HG02884 (cell line): ENCODE measurements at regions not wholly inside any gene's neighbourhood (a gene's known extent, or its start where the extent isn't known, plus 50 kb on each side); places are given as distances from the start of the nearest gene placed in this dataset.

Experiments used
- ATAC-seq: cut with Tn5 transposase; IDR thresholded peaks from one replicate; pipeline ENCODE4 v1.9.1; 2021; ENCODE audit warnings: mild to moderate bottlenecking, moderate library complexity; ENCODE audit not compliant: unreplicated experiment

- ATAC-seq: no peak
Measured at GRCh38 chr22:47443836-47444745, 681.6 kb downstream of the TBC1D22A start.

DNA sequence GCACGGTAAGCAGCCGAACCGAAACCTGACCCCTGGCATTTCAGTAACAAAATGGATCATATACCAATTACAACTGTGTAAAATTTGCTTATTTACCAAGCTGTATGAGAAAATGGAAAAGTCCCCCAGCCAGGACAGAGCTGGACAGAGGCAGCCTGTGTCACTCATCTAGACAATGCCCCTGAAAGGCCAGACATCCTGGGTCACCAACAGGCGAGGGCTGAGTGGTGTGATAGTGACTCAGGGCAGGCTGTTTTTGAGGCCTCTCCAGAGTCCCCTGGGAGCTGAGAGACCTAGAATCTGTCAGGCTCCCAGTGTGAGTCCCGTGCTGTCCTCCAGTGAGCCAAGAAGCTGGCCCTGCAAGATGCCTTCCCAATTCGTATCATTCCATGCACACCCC, 680.4 kb downstream of the TBC1D22A start:
- ATAC-seq: no peak

- ATAC-seq: no peak
Measured at GRCh38 chr22:47439643-47440265, 677.3 kb downstream of the TBC1D22A start.

DNA sequence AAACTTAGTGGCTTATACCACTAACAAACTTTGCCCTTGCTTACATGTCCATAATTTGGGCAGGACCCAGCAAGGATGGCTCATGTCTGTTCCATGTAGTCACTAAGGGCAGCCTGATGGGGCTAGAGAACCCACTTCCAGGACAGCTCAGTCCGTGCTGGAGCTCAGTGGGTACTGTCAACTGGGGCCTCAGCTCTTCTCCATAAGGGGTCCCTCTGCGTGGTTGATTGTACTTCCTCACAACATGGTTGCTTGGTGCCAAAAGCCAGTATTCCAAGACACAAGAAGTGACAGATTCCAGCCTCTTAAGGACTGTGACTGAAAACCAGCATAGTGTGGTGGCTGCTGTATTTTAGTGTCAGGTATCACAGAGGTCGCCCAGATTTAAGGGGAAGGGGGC, 675.2 kb downstream of the TBC1D22A start:
- ATAC-seq: no peak

GRCh38 chr22:47437110-47437509, 674.7 kb downstream of the TBC1D22A start:
- ATAC-seq: no peak

DNA sequence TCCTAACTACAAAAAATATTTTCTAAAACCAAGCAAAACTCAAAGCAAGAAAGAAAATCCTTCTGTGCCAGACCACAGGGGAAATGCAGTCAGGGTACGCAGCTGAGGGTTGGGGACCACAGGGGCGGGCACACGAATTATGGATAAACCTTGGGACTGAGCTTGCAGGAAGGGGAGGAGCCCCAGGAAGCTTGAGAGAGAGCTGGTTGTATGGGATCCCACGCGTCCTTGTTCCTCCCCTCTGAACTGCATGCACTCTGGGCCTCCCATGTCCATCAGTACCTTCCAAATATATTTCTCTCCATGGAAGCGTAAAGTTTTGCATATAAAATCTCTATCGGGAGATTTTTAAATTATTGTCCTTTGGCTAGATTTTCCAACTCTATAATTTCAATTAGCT, 673.4 kb downstream of the TBC1D22A start:
- no peak for ATAC-seq

DNA sequence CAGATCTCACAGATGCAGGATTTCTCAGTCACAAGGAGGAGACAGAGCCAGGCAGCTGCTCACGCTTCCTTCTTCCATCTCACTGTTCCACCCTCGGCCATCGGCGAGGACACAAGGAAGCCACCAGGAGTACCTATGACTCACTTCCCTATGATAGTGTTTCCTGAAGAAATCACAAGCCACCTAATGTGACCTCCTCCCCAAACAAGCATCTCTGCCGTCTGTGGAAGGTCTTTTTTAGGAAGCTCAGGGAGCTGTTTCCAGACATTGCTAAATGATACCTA, 672.7 kb downstream of the TBC1D22A start:
- no peak for ATAC-seq

- no peak for ATAC-seq
Measured at GRCh38 chr22:47434336-47435203, 672.1 kb downstream of the TBC1D22A start.

- no peak for ATAC-seq
Measured at GRCh38 chr22:47433627-47434026, 671.2 kb downstream of the TBC1D22A start.

GRCh38 chr22:47432683-47433082, 670.2 kb downstream of the TBC1D22A start:
- no peak for ATAC-seq

DNA sequence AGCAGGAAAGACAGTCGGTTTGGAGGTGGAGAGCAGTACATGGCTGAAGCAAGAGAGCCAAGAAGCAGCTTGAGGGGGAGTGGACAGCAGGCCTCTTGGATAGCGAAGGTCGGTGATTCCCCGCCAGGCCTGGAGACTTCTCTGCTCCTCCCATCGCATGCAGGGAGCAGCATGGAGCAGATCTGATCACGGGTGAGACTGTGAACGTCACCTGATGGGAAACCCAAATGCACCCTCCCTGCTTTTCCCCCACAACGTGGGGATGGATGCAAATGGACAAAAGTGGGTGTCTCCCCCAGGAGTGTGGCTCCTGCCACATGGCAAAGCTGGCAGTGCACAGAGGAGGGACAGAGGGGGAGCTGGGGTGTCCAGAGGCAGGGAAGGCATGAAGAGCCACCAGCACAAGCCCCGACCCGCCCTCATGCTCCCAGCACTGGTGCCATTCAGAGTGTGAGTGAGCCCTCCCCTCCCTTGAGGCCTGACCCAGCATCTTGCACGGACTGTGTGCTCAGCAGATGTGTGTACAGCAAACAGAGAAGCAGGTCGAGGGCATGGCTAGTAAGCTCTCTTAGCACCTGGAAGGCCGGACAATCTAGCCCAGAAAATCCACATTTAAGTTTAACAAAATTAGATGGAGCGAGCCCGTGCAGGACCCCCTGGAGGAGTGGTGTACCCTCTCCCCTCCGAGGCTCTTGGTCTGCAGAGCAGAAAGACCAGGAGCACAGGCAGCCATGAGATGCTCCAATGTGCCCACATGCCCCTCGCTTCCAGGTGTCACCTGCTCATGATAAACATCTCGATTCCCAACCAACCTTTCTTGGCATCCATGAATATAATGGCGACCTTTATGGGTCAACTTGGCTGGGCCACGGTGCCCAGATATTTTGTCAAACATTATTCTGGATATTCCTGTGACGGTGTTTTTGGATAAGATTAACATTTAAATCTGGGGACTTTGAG, 661.7 kb downstream of the TBC1D22A start:
- no peak for ATAC-seq

GRCh38 chr22:47423266-47423665, 660.8 kb downstream of the TBC1D22A start:
- ATAC-seq: no peak

DNA sequence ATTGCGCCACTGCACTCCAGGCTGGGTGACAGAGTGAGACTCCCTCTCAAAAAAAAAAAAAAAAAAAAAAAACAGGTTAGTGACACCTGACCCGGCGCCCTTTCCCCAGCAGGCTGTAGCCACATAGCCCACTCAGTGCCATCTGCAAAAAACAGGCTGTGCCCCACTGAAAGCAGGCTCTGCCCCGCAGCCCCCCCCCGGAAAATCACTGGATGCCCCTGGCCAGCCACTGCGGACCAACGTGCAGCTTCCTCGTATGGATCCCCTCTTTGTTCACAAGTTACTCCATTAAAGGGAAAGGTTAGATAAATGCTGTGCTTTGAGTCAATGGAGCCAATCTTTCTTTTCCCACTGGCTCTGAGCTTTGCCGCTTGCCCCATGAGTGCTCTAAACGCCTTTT, 660.3 kb downstream of the TBC1D22A start:
- no peak for ATAC-seq

DNA sequence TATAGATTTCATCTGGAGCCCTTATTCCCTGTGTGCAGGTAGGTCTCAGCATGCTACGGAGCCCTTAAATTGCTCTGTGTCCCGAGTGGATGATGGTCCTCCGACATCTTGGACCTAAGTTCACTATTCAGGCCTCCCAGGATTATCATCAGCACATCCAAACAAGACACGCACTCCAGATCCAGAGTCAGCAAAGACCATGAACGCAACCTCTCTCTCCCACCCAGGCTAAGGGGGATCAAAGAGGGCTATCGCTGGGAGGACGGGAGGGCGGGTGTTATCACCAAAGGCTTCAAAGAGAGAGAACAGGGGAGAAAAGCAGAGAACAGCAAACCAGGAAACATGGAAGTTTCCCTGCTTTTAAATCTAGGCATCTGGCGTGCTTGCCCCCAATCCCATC, 659.4 kb downstream of the TBC1D22A start:
- ATAC-seq: no peak

DNA sequence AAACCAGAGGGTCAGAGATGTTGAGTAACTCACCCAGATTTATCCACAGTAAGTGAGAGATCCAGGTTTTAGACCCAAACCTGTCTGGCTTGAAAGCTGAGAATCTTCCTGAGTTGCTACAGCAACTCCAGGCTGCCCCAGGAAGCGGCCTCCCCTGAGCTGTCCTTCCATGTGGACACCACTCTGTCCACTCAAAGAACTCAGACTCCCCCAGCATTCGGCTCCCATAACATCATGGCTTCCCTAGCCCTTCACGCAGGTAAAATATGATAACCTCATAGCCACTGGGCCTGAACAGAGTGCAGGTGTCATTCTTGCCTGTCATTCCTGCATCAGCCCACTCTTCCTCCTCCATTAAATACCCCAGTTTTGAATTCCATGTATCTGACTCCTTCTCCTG, 657.8 kb downstream of the TBC1D22A start:
- no peak for ATAC-seq

DNA sequence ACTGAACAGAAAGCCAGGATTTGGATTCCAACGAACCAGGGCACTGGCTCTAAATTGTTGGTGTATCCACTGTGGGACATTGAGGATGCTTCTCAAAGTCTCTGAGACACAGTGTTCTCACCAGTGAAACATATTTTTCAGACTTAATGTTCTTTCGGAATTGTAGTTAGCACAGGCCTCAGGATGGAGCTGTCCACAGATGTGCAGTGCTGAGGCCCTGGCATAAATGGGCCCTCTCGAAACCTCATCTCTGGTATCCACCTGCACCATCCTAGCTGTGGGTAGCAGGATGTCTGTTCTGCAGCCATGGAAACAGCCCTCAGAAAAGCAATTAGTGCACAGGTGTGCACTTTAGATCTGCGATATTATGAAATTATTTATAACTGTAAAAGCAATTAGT, 656.8 kb downstream of the TBC1D22A start:
- ATAC-seq: no peak

- ATAC-seq: no peak
Measured at GRCh38 chr22:47417699-47418098, 655.2 kb downstream of the TBC1D22A start.

DNA sequence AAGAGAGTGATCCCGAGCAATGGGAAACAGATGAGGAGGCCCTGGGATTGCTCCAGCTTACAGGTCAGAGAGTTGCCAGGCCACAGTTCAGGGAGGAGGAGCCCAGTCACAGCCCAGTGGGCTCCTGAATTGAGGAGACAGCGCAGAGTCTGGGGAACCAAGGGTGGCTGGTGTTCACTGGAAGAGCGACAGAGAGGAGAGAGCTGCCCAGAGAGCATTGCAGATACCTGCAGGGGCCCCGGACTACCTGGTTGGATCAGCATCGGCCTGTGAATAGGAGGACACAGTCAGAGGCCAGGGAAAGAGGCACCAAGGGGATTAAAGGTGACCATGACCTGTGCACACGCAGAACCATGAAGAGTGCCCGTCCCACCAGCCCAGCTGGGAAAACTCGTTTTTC, 648.6 kb downstream of the TBC1D22A start:
- ATAC-seq: no peak

GRCh38 chr22:47409539-47410275, 647.3 kb downstream of the TBC1D22A start:
- no peak for ATAC-seq

DNA sequence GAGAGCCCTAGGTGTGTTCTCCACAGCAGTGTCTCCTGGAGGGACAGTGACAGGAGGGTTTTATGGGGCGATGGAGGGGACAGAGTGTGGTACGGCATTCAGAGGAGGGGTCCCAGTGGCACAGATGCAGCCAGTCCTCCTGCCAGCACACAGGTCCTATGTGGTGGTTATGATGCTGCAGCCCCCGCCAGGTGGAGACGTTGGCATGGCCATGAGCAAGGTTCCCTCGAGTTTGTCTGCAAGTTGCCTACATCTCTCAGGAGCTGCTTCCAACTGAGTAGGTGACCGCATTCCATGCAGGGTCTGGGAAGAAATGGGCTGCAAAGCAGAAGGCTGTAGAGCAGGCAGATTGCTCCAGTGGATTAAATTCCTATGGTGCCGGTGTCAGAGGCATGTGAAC, 646.0 kb downstream of the TBC1D22A start:
- no peak for ATAC-seq
